Stimulated activated CD4-positive, alpha-beta T cell treated with anti-CD3 and anti-CD28 coated beads, Interleukin-15, amount 100 ng/mL, for 24 hours (primary cell): ENCODE measurements at regions not wholly inside any gene's neighbourhood (a gene's known extent, or its start where the extent isn't known, plus 50 kb on each side); places are given as distances from the start of the nearest gene placed in this dataset.
"Not testable (repeated sequence)": the region's sequence is repeated elsewhere in the genome, so short reads cannot be mapped to it uniquely, and the experiment has no call there.

Experiments
- DNase-seq: peaks from one replicate; pipeline ENCODE4 v3.0.0-alpha.2; 2020

DNA sequence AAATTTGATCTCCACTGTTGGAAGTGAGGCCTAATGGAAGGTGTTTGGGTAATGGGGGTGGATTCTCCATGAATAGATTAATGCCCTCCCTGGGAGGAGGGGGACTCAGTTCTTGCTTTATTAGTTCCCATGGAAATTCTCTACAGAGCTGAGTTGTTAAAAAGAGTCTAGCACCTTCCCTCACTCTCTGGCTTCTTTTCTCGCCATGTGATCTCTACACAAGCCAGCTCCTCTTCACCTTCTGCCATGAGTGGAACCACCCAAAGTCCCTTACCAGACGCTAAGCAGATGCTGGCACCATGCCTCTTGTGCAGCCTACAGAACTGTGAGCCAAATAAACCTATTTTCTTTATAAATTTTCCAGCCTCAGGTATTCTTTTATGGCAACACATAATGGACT, 465.8 kb upstream of the ANO5 start:
- DNase-seq = no peak

GRCh38 chr11:21736404-21736803, 456.5 kb upstream of the ANO5 start:
- no peak for DNase-seq

GRCh38 chr11:21752475-21753243, 440.2 kb upstream of the ANO5 start:
- not testable (repeated sequence) for DNase-seq

DNA sequence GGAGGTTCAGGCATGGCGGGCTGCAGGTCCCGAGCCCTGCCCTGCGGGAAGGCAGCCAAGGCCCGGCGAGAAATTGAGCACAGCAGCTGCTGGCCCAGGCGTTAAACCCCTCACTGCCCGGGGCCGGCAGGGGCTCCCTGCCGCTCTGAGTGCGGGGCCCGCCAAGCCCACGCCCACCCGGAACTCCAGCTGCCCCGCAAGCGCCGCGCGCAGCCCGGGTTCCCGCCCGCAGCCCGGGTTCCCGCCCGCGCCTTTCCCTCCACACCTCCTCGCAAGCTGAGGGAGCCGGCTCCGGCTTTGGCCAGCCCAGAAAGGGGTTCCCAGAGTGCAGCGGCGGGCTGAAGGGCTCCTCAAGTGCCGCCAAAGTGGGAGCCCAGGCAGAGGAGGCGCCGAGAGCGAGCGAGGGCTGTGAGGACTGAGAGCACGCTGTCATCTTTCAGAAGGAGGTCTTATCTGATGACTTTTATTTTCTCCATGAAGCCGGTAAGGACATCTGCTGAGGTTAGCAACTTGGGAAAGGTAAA, 439.6 kb upstream of the ANO5 start:
- DNase-seq = not testable (repeated sequence)

DNA sequence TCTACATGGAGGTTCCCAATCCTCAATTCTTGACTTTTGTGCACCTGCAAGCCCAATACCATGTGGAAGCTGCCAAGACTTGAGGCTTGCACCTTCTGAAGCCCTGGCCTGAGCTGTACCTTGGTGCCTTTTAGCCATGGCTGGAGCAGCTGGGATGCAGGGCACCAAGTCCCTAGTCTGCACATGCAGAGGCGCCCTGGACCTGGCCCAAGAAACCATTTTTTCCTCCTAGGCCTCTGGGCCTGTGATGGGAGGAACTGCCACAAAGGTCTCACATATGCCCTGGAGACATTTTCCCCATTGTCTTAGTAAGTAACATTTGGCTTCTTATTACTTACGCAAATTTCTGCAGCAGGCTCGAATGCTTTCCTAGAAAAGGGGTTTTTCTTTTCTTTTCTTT, 431.9 kb upstream of the ANO5 start:
- no peak for DNase-seq

DNA sequence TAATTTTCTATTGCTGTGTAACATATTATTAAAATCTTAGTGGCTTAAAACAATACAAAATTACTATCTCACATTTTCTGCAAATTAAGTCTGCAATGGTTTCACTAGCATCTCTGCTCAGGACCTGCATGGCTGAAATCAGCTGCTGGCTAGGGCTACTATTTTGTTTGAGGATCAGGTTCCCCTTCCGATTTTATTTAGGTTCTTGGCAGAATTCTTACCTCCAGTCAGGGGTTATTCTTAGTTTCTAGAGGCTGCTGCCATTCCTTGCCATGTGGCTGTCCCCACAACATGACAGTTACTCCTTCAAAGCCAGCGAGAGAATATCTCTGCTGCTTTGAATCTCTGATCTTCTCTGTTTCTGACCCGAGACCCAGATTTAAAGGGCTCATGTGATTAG, 424.5 kb upstream of the ANO5 start:
- no peak for DNase-seq

DNA sequence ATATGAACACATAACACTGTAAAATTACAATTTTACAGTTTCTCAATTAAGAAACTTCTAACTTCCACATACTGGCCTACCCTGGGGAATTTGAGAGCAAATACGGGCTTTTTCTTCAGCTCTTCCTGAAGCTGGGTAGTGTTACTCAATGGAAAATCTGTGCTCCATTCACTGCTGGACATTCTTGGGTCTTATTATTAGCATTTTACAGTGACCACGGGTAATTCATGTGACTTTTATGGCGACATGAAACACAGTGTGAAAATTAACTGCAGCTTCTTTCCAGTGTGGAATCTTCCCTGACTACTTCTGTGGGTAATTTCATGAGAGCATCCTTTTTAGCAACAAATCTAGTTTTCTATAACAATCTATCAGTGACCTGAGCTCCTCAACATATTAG, 423.7 kb upstream of the ANO5 start:
- DNase-seq = no peak

GRCh38 chr11:21771097-21771496, 421.8 kb upstream of the ANO5 start:
- no peak for DNase-seq

GRCh38 chr11:21774212-21774611, 418.7 kb upstream of the ANO5 start:
- DNase-seq = no peak

DNA sequence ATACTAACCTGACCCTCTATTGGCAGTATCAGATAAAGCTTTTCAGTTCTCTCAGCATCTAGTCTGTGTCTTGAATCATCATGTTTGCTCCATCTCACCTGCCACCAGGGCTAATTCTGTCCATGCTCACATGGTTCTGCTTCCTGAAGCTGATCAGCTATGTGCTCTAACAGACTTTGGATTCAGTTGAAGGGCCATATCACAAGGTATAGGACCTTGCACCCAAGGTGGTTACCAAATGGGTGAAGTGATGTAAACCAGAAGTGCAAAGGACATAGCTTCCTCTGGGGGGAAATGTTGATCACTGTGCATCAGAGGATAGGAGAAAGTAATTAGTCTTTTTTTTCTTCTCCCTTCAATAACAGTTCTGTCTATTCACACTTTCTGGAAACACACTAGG, 417.0 kb upstream of the ANO5 start:
- DNase-seq = no peak

DNA sequence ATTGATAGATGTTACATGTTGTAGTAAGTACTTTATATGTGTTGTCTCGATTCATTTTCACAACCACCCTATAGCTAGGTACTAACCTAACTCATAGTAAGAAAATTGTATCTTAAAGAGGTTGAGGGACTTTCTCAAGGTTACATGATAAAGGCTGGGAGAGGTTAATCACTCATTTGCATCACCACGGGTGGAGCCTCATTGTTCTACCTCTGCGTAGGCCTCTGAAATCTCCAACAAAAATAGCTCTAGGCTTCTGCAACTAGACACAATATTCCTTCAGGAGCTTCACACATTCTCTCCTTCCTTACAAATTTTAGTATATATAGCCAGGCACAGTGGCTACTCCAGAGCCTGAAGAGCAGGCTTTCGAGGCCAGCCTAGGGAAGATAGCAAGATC, 408.9 kb upstream of the ANO5 start:
- no peak for DNase-seq

DNA sequence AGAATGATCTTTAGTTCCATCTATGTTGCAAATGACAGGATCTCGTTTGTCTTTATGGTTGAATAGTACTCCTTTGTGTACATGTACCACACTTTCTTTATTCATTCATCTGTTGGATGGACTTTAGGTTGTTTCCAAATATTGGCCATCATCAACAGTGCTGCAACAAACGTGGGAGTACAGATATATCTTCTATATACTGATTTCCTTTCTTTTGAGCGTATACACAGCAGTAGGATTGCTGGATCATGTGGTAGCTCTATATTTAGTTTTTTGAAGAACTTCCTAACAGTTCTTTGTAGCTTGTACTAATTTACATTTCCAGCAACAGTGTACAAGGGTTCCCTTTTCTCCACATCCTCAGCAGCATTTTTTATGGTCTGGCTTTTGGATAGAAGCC, 407.5 kb upstream of the ANO5 start:
- DNase-seq = no peak

- no peak for DNase-seq
Measured at GRCh38 chr11:21794306-21794705, 398.6 kb upstream of the ANO5 start.

DNA sequence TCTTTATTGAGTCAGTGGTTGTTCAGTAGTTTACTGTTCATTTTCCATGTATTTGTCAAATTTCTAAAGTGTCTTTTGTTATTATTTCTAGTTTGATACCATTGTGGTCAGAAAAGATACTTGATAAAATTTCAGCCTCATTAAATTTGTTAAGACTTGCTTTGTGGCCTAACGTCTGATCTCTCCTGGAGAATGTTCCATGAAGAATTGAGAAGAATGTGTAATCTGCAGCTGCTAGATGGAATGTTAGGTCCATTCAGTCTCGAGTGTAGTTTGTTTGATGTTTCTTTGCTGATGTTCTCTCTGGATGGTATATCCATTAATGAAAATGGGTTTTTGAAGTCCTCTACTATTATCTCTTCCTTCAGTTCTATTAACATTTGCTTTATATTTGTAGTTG, 394.7 kb upstream of the ANO5 start:
- DNase-seq = no peak

DNA sequence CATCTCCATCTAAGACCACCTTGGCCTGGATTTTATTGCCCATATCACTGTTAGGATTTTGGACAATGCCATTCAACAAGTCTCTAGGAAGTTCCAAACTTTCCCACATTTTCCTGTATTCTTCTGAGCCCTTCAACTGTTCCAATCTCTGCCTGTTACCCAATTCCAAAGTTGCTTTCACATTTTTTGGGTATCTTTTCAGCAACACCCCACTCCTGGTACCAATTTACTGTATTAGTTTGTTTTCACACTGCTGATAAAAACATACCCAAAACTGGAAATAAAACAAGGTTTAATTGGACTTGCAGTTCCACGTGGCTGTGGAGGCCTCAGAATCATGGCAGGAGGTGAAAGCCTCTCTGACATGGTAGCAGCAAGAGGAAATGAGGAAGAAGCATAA, 388.4 kb upstream of the ANO5 start:
- DNase-seq = not testable (repeated sequence)

DNA sequence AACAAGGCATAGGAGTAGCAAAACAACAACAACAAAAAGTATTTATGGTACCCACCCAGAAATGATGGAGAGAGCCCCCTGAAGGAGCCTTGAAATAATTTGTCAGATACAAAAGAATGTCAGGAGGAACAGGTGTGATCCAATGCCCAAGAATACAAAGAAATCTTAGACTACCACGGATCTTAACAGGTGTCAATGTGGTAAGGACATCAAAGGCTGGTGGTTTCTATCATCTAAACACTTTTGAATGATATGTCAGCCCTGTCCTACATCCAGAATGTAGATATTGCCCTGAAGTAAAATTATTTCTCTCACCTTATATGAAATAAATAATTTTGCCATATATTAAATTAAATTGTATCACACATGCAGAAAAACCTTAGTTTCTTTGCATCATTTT, 386.4 kb upstream of the ANO5 start:
- no peak for DNase-seq

GRCh38 chr11:21806947-21807346, 385.9 kb upstream of the ANO5 start:
- DNase-seq = no peak

- DNase-seq = no peak
Measured at GRCh38 chr11:21807350-21807749, 385.5 kb upstream of the ANO5 start.

GRCh38 chr11:21810650-21811049, 382.2 kb upstream of the ANO5 start:
- no peak for DNase-seq

- DNase-seq = no peak
Measured at GRCh38 chr11:21811572-21811971, 381.3 kb upstream of the ANO5 start.

GRCh38 chr11:21814169-21814568, 378.7 kb upstream of the ANO5 start:
- no peak for DNase-seq

- no peak for DNase-seq
Measured at GRCh38 chr11:21817696-21818095, 375.2 kb upstream of the ANO5 start.

DNA sequence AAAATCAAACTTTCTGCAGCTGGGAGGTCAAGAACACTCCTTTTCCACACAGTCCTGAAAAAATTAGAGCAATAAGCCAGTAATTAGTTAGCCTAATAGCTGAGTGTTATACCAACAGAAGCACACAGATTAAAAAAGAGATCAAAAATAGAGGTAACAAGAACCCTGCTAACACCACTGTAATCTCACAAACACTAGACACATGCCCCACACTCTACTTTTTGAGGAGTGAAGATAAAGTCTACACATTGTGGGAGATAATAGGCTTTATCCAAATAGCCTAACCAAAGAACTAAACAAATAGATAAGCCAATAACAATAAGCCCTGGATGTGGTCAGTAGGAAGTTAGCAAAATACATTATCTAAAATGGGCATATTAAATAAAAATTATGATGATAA, 372.7 kb upstream of the ANO5 start:
- no peak for DNase-seq

- no peak for DNase-seq
Measured at GRCh38 chr11:21825127-21825526, 367.8 kb upstream of the ANO5 start.

DNA sequence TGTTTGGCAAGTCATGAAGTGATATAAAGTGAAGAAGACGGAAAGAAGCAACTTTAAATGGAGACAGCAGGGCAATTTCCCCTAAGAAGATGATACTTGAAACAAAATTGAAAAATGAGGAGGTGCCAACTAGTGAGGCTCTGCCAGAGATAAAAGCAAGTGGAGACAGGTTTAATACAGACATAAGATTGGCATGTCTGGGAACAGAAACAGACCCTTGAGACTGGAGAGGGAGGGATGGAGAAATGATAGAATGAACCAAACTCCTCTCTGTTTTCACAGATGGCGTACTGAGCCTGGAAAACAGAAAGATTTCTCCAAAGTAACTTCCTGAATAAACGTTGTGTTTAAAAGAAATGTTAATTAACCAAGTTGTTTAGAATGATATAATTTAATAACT, 354.5 kb upstream of the ANO5 start:
- no peak for DNase-seq
